OCI-LY1 (cell line): ENCODE measurements at regions not wholly inside any gene's neighbourhood (a gene's known extent, or its start where the extent isn't known, plus 50 kb on each side); places are given as distances from the start of the nearest gene placed in this dataset.

Experiments used
- H2AFZ ChIP-seq: fragments of 200-600 bp; sonication (generic), shearing (Covaris generic); 2 replicates; pipeline ENCODE4 v1.6.0; 2014; ENCODE audit warnings: antibody characterized with exemption, mild to moderate bottlenecking, low read length
- H3F3A ChIP-seq: fragments of 200-600 bp; sonication (generic), shearing (Covaris generic); 2 replicates; pipeline ENCODE4 v1.6.0; 2014; ENCODE audit warnings: mild to moderate bottlenecking, antibody characterized with exemption, low read length, moderate library complexity; ENCODE audit not compliant: insufficient read depth
- H3K27ac ChIP-seq: fragments of 200-600 bp; sonication (generic); 2 replicates; pipeline ENCODE4 v1.5.1; 2014; ENCODE audit warnings: low read length, mixed run types, mild to moderate bottlenecking, low read depth; ENCODE audit not compliant: poor library complexity, severe bottlenecking
- H3K27me3 ChIP-seq: fragments of 200-600 bp; sonication (generic); 2 replicates; pipeline ENCODE4 v1.6.0; 2014; ENCODE audit warnings: antibody characterized with exemption, mild to moderate bottlenecking, low read length, moderate library complexity; ENCODE audit not compliant: insufficient read depth
- H3K36me3 ChIP-seq: fragments of 200-600 bp; sonication (generic); 2 replicates; pipeline ENCODE4 v1.6.1; 2014; ENCODE audit warnings: mild to moderate bottlenecking, antibody characterized with exemption, low read length, moderate library complexity, mixed read lengths; ENCODE audit not compliant: insufficient read depth
- H3K4me1 ChIP-seq: fragments of 200-600 bp; sonication (generic); 2 replicates; pipeline ENCODE4 v1.5.1; 2014; ENCODE audit warnings: mild to moderate bottlenecking, low read length, moderate library complexity; ENCODE audit not compliant: insufficient read depth, severe bottlenecking
- H3K4me2 ChIP-seq: fragments of 200-600 bp; sonication (generic), shearing (Covaris generic); 2 replicates; pipeline ENCODE4 v1.6.1; 2014; ENCODE audit warnings: low read length
- H3K4me3 ChIP-seq: fragments of 200-600 bp; sonication (generic); 2 replicates; pipeline ENCODE4 v1.5.1; 2014; ENCODE audit warnings: low read length, low read depth, mild to moderate bottlenecking, mixed read lengths; ENCODE audit not compliant: poor library complexity, severe bottlenecking
- H3K79me2 ChIP-seq: fragments of 200-600 bp; shearing (Covaris generic); 2 replicates; pipeline ENCODE4 v1.6.1; 2016; ENCODE audit warnings: mixed run types, low read length, mixed read lengths; ENCODE audit not compliant: insufficient read depth
- H3K9ac ChIP-seq: fragments of 200-600 bp; sonication (generic), shearing (Covaris generic); 2 replicates; pipeline ENCODE4 v1.6.1; 2014; ENCODE audit warnings: mild to moderate bottlenecking, low read length, mixed read lengths
- H3K9me2 ChIP-seq: fragments of 200-600 bp; sonication (generic), shearing (Covaris generic); 2 replicates; pipeline ENCODE4 v1.6.1; 2014; ENCODE audit warnings: low read depth, mild to moderate bottlenecking, low read length, mixed read lengths
- H3K9me3 ChIP-seq: fragments of 200-600 bp; shearing (Covaris generic); 2 replicates; pipeline ENCODE4 v1.6.1; 2014; ENCODE audit warnings: low read length, mixed read lengths
- H4K20me1 ChIP-seq: fragments of 200-600 bp; sonication (generic), shearing (Covaris generic); 2 replicates; pipeline ENCODE4 v1.6.0; 2016; ENCODE audit warnings: mild to moderate bottlenecking, low read length; ENCODE audit not compliant: insufficient read depth
- CTCF ChIP-seq: fragments of 200-600 bp; sonication (generic), shearing (Covaris generic); IDR thresholded peaks from 2 replicates; pipeline ENCODE4 v1.5.1; 2017; ENCODE audit warnings: mild to moderate bottlenecking, antibody characterized with exemption, low read length, moderate library complexity, mixed read lengths
- EZH2 ChIP-seq: fragments of 200-600 bp; sonication (generic), shearing (Covaris generic); IDR thresholded peaks from 2 replicates; pipeline ENCODE4 v1.8.0; 2017; ENCODE audit warnings: borderline replicate concordance, mixed run types, mild to moderate bottlenecking, antibody characterized with exemption, low read length, moderate library complexity, mixed read lengths

GRCh38 chr22:49447837-49448236 is 379.8 kb downstream of the BRD1 start:
- H3K4me2 ChIP-seq, result no peak overlapping the region
- H3K79me2 ChIP-seq, result no peaks in the 10 kb centered on the region
- TF ChIP-seq CTCF (no peak), EZH2 (no peak)
- no peaks in the 10 kb centered on the region for H3K4me1 ChIP-seq
- no peak overlapping the region for H3K27ac ChIP-seq
- no peak overlapping the region for H3K4me3 ChIP-seq
- no peaks in the 10 kb centered on the region for H3K9me3 ChIP-seq
- no peak overlapping the region for H2AFZ ChIP-seq
- no peak overlapping the region for H3K9ac ChIP-seq
- no peaks in the 10 kb centered on the region for H3K36me3 ChIP-seq
- H3K27me3 ChIP-seq, result no peaks in the 10 kb centered on the region; the same call in 1 of the 2 replicates
- no peaks in the 10 kb centered on the region for H3K9me2 ChIP-seq
- no peaks in the 10 kb centered on the region for H3F3A ChIP-seq
- no peaks in the 10 kb centered on the region for H4K20me1 ChIP-seq

GRCh38 chr22:49446759-49447710 is 380.6 kb downstream of the BRD1 start:
- Histone ChIP-seq H3K27ac (no peak overlapping the region), H3K27me3 (no peaks in the 10 kb centered on the region; the same call in 1 of the 2 replicates), H3K4me2 (no peak overlapping the region), H3K79me2 (no peaks in the 10 kb centered on the region), H3K9me2 (no peaks in the 10 kb centered on the region), H3F3A (no peaks in the 10 kb centered on the region), H3K9me3 (no peaks in the 10 kb centered on the region), H3K4me1 (no peaks in the 10 kb centered on the region), H3K36me3 (no peaks in the 10 kb centered on the region), H2AFZ (no peak overlapping the region), H3K4me3 (no peak overlapping the region), H4K20me1 (no peaks in the 10 kb centered on the region), H3K9ac (no peak overlapping the region)
- no peak for TF ChIP-seq CTCF

- H3K36me3 ChIP-seq, result no peaks in the 10 kb centered on the region
- H2AFZ ChIP-seq, result no peak overlapping the region
- no peaks in the 10 kb centered on the region for H3K27me3 ChIP-seq
- H4K20me1 ChIP-seq, result no peaks in the 10 kb centered on the region
- no peak for TF ChIP-seq CTCF
- no peak for TF ChIP-seq EZH2
- no peaks in the 10 kb centered on the region for H3K79me2 ChIP-seq
- H3K27ac ChIP-seq, result no peak overlapping the region
- H3K4me2 ChIP-seq, result no peak overlapping the region
- H3K9me2 ChIP-seq, result no peaks in the 10 kb centered on the region
- no peaks in the 10 kb centered on the region for H3F3A ChIP-seq
- H3K9ac ChIP-seq, result no peak overlapping the region
- H3K4me3 ChIP-seq, result no peak overlapping the region
- H3K9me3 ChIP-seq, result no peaks in the 10 kb centered on the region
- H3K4me1 ChIP-seq, result no peaks in the 10 kb centered on the region
Observed at GRCh38 chr22:49446145-49446758, 381.4 kb downstream of the BRD1 start.
